ENCODE measurements at regions not wholly inside any gene's neighbourhood (a gene's known extent, or its start where the extent isn't known, plus 50 kb on each side); places are given as distances from the start of the nearest gene placed in this dataset.

DNA sequence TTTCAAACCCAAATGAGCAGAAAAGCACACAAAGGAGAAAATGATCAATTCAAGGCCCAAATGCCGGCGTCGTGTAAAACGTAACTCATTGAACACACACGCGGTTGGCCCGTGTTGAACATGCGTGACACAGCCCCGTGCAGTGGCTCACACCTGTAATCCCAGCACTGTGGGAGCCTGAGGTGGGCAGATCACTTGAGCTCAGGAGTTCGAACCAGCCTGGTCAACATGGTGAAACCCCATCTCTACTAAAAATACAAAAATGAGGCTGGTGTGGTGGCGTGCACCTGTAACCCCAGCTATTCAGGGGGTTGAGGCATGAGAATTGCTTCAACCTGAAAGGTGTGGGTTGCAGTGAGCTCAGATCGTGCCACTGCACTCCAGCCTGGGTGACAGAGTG is 156.7 kb upstream of the KLF6 start:
- no peaks in the 10 kb centered on the region for H3K36me3 ChIP-seq
- H3K9me3 ChIP-seq: peaks cover 0 to 2% of the 10 kb centered on the region in 2 donors
- no peaks in the 10 kb centered on the region for H3K27me3 ChIP-seq
- in situ Hi-C loops (cut with MboI; ENCODE audit: low pct_ligation_motif_present in 1 of 4, low pct_unique_long_range_greater_than_20kb in 1 of 4, low sequenced_read_pairs in 3 of 4): no loop called here
- H3K27ac ChIP-seq: no peak overlapping the region
- no peak for TF ChIP-seq POLR2AphosphoS5 (IDR thresholded peaks at IDR 0.05)
- TF ChIP-seq, protein P1, sequence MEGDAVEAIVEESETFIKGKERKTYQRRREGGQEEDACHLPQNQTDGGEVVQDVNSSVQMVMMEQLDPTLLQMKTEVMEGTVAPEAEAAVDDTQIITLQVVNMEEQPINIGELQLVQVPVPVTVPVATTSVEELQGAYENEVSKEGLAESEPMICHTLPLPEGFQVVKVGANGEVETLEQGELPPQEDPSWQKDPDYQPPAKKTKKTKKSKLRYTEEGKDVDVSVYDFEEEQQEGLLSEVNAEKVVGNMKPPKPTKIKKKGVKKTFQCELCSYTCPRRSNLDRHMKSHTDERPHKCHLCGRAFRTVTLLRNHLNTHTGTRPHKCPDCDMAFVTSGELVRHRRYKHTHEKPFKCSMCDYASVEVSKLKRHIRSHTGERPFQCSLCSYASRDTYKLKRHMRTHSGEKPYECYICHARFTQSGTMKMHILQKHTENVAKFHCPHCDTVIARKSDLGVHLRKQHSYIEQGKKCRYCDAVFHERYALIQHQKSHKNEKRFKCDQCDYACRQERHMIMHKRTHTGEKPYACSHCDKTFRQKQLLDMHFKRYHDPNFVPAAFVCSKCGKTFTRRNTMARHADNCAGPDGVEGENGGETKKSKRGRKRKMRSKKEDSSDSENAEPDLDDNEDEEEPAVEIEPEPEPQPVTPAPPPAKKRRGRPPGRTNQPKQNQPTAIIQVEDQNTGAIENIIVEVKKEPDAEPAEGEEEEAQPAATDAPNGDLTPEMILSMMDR (IDR thresholded peaks at IDR 0.05): no peak
- no peak for TF ChIP-seq EP300 (IDR thresholded peaks at IDR 0.05; ENCODE audit: low read depth)
- no peak for TF ChIP-seq POLR2A (IDR thresholded peaks at IDR 0.05)
- DNase-seq: no peak
- intact Hi-C loops (cut with DNase I; ENCODE audit: low total_unique reads): no loop called here
- 82 to 85% methylated on average over 2 to 12 of the region's 12 CpGs for WGBS, 2 donors (ENCODE audit: low coverage in 1 of 2)
- H3K4me3 ChIP-seq: no peak overlapping the region
- peaks cover under 1 to 19% (median 4%) of the 10 kb centered on the region in 4 donors for H3K4me1 ChIP-seq

DNA sequence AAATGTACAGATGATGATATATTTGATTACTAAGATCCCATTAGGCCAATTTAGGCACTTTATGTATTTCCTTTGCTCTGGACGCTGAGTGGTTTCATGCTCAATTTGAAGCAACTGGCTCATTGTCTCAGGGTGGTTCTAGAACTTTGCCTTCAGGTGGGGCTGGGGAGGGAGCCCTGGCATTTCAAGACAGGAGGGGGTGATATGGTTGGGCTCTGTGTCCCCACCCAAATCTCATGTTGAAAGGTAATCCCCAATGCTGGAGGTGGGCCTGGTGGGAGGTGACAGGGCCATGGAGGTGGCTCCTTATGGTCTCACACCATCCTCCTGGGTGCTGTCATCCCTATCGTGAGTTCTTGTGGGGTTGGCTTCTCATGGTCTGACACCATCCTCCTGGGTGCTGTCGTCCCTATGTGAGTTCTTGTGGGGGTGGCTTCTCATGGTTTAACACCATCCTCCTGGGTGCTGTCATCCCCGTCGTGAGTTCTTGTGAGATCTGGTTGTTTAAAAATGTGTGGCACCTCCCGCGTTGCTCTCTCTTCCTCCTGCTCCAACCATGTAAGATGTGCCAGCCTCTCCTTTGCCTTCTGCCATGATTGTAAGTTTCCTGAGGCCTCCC is 151.5 kb upstream of the KLF6 start:
- Histone ChIP-seq H3K4me1 (peaks cover 5 to 40% (median 21%) of the 10 kb centered on the region in 4 donors), H3K36me3 (no peaks in the 10 kb centered on the region), H3K4me3 (no peak overlapping the region), H3K27me3 (no peaks in the 10 kb centered on the region), H3K27ac (peak overlapping the region; percentile 83 to 87 (median 84)), H3K9me3 (no peaks in the 10 kb centered on the region)
- TF ChIP-seq, protein P1 (IDR thresholded peaks at IDR 0.05): no peak
- TF ChIP-seq POLR2AphosphoS5 (IDR thresholded peaks at IDR 0.05) (no peak), EP300 (IDR thresholded peaks at IDR 0.05; ENCODE audit: low read depth) (no peak), POLR2A (IDR thresholded peaks at IDR 0.05) (no peak)
- intact Hi-C loops (cut with DNase I; ENCODE audit: low total_unique reads) (loop anchor here (10.0 kb wide), 1 partner anchor 152 kb away; the partner anchor contains the start of gene KLF6), in situ Hi-C loops (cut with MboI; ENCODE audit: low pct_ligation_motif_present in 1 of 4, low pct_unique_long_range_greater_than_20kb in 1 of 4, low sequenced_read_pairs in 3 of 4) (no loop called here)
- DNase-seq: peak; percentile 56
- WGBS, 2 donors (ENCODE audit: low coverage in 1 of 2): 40 to 71% methylated on average over 1 to 7 of the region's 7 CpGs

DNA sequence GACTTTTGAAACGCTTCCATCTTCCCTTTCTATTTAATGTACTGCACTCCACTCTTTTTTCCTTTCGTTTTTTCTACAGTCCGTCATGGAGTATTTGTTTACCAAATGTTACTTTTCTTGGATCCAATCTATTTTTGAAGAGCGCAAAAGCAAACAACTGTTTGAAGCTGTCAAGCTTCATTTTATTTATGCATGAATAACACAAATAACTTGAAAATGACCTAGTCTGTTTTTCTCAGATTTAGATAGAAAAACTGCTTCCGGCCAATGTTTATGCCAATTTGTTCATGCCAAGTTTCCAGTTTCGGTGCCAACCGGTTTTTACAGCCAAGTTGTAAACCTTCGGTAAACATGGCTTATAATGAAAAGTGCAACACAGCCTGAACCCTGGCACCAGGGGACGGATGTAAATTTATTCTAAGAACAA is 150.9 kb upstream of the KLF6 start:
- Histone ChIP-seq H3K4me1 (peaks cover 5 to 37% (median 21%) of the 10 kb centered on the region in 4 donors), H3K27me3 (no peaks in the 10 kb centered on the region), H3K4me3 (peak overlapping the region in 1 of 4 donors; percentile 5), H3K27ac (peak overlapping the region; percentile 83 to 87 (median 84)), H3K36me3 (no peaks in the 10 kb centered on the region), H3K9me3 (no peaks in the 10 kb centered on the region)
- peak in 2 of 3 donors; percentile 60 to 82 for TF ChIP-seq POLR2AphosphoS5 (IDR thresholded peaks at IDR 0.05)
- no peak for TF ChIP-seq POLR2A (IDR thresholded peaks at IDR 0.05)
- TF ChIP-seq, protein P1 (IDR thresholded peaks at IDR 0.05): no peak
- TF ChIP-seq EP300 (IDR thresholded peaks at IDR 0.05; ENCODE audit: low read depth): peak; percentile 15
- DNase-seq: peak; percentile 79
- in situ Hi-C loops (cut with MboI; ENCODE audit: low pct_ligation_motif_present in 1 of 4, low pct_unique_long_range_greater_than_20kb in 1 of 4, low sequenced_read_pairs in 3 of 4) (no loop called here), intact Hi-C loops (cut with DNase I; ENCODE audit: low total_unique reads) (loop anchor here (10.0 kb wide), 1 partner anchor 151 kb away; the partner anchor contains the start of gene KLF6)
- WGBS, 2 donors (ENCODE audit: low coverage in 1 of 2): 17 to 23% methylated on average over 8 to 9 of the region's 9 CpGs

DNA sequence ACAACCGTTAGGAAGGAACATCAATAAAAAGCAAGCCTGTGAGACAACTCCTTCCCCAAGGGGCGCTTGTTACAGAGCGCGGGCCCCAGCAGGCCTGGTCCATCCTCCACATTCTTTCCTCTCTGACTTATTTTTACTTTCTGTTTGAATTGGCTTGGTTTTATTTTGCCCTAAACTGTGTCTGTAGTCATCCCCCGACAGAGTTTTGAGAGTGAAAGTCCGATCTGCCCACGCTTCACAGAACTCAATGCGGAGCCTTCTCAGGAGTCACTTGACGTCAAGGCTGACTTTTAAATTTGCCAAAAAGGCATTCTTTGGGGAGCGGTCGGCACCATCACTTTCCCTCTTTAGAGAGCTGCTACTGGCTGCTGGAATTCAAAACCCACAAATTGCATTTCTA is 150.1 kb upstream of the KLF6 start:
- DNase-seq: no peak
- in situ Hi-C loops (cut with MboI; ENCODE audit: low pct_ligation_motif_present in 1 of 4, low pct_unique_long_range_greater_than_20kb in 1 of 4, low sequenced_read_pairs in 3 of 4) (no loop called here), intact Hi-C loops (cut with DNase I; ENCODE audit: low total_unique reads) (loop anchor here (10.0 kb wide), 1 partner anchor 150 kb away; the partner anchor contains the start of gene KLF6)
- Histone ChIP-seq H3K4me3 (peak overlapping the region in 1 of 4 donors; percentile 5), H3K27me3 (no peaks in the 10 kb centered on the region), H3K36me3 (no peaks in the 10 kb centered on the region), H3K4me1 (peaks cover 5 to 36% (median 21%) of the 10 kb centered on the region in 4 donors), H3K27ac (peak overlapping the region; percentile 83 to 87 (median 84)), H3K9me3 (no peaks in the 10 kb centered on the region)
- TF ChIP-seq POLR2A (IDR thresholded peaks at IDR 0.05) (no peak), EP300 (IDR thresholded peaks at IDR 0.05; ENCODE audit: low read depth) (no peak), POLR2AphosphoS5 (IDR thresholded peaks at IDR 0.05) (peak in 1 of 3 donors; percentile 21)
- TF ChIP-seq, protein P1 (IDR thresholded peaks at IDR 0.05): no peak
- WGBS, 2 donors (ENCODE audit: low coverage in 1 of 2): 42 to 46% methylated on average over 9 to 11 of the region's 11 CpGs
